Neural crest cell (in vitro differentiated cells): ENCODE measurements at regions not wholly inside any gene's neighbourhood (a gene's known extent, or its start where the extent isn't known, plus 50 kb on each side); places are given as distances from the start of the nearest gene placed in this dataset.

Experiments
- DNase-seq: peaks from one replicate; pipeline ENCODE4 v3.0.0; 2021; ENCODE audit warnings: low read depth, mixed read lengths, low spot score
- H3K27ac Mint-ChIP-seq: one replicate; pipeline ENCODE4 v1.8.0; 2021; ENCODE audit warnings: mild to moderate bottlenecking, mixed read lengths; ENCODE audit not compliant: unreplicated experiment
- H3K27me3 Mint-ChIP-seq: 2 replicates; pipeline ENCODE4 v1.8.0; 2021; ENCODE audit warnings: low read depth, mild to moderate bottlenecking, mixed read lengths
- H3K36me3 Mint-ChIP-seq: 2 replicates; pipeline ENCODE4 v1.8.0; 2021; ENCODE audit warnings: low read depth, mild to moderate bottlenecking, mixed read lengths
- H3K4me1 Mint-ChIP-seq: 2 replicates; pipeline ENCODE4 v1.8.0; 2021; ENCODE audit warnings: mixed read lengths
- H3K4me3 Mint-ChIP-seq: one replicate; pipeline ENCODE4 v1.8.0; 2021; ENCODE audit warnings: mild to moderate bottlenecking, mixed read lengths
- H3K9me3 Mint-ChIP-seq: 2 replicates; pipeline ENCODE4 v1.8.0; 2021; ENCODE audit warnings: mixed read lengths
- TF ChIP-seq, protein P1 (sequence below): fragments of 200-600 bp; sonication (generic); conservative IDR thresholded peaks from 2 replicates; pipeline ENCODE4 v1.5.0; 2021; ENCODE audit warnings: antibody characterized with exemption, mild to moderate bottlenecking

DNA sequence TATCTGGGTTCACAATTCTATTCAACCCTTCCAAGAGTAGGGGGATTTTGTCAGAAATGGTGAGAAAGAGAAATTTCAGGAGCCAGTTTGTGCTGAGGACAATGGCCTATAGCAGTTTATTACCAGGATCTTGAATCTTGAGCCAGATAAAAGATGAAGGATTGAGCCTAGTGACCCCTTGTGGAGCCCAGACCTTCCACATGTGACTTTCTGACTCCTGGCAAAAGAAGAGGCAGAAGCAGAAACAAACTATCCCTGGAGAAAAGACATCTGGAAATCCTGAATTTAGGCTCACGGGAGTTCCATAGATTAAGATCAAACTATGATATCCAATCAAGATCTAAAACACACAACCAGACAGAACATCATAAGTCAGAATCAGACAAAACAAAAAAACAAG, 60.9 kb upstream of the CHRM2 start:
- TF ChIP-seq, protein P1, sequence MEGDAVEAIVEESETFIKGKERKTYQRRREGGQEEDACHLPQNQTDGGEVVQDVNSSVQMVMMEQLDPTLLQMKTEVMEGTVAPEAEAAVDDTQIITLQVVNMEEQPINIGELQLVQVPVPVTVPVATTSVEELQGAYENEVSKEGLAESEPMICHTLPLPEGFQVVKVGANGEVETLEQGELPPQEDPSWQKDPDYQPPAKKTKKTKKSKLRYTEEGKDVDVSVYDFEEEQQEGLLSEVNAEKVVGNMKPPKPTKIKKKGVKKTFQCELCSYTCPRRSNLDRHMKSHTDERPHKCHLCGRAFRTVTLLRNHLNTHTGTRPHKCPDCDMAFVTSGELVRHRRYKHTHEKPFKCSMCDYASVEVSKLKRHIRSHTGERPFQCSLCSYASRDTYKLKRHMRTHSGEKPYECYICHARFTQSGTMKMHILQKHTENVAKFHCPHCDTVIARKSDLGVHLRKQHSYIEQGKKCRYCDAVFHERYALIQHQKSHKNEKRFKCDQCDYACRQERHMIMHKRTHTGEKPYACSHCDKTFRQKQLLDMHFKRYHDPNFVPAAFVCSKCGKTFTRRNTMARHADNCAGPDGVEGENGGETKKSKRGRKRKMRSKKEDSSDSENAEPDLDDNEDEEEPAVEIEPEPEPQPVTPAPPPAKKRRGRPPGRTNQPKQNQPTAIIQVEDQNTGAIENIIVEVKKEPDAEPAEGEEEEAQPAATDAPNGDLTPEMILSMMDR: peak; percentile 15
- H3K27me3 Mint-ChIP-seq: no peaks in the 10 kb centered on the region
- H3K9me3 Mint-ChIP-seq: peaks cover 6% of the 10 kb centered on the region
- no peaks in the 10 kb centered on the region for H3K36me3 Mint-ChIP-seq
- H3K27ac Mint-ChIP-seq: no peak overlapping the region
- DNase-seq: no peak
- no peaks in the 10 kb centered on the region for H3K4me1 Mint-ChIP-seq
- H3K4me3 Mint-ChIP-seq: no peak overlapping the region

DNA sequence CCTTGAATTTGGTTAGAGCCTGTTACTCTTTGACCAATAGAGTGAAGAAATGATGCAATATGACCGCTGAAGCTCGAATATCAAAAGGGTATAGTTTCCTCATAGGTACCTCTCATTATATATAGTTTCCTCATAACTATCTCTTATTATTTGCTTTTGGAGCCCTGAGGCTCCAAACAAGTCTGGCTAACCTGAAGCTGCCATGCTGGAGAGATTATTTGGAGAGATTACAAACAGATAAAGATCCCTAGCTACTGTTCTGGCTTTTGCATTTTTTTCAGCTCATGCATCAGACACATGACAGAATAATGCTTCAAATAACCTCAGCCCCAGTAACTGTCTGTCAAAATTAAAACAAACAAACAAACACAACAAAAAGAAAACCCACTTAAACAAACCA, 65.4 kb upstream of the CHRM2 start:
- Mint-ChIP-seq H3K4me3 (no peak overlapping the region), H3K4me1 (no peaks in the 10 kb centered on the region), H3K27ac (no peak overlapping the region), H3K27me3 (no peaks in the 10 kb centered on the region), H3K9me3 (peaks cover 7% of the 10 kb centered on the region), H3K36me3 (peaks cover 2% of the 10 kb centered on the region)
- TF ChIP-seq, protein P1: no peak
- no peak for DNase-seq

DNA sequence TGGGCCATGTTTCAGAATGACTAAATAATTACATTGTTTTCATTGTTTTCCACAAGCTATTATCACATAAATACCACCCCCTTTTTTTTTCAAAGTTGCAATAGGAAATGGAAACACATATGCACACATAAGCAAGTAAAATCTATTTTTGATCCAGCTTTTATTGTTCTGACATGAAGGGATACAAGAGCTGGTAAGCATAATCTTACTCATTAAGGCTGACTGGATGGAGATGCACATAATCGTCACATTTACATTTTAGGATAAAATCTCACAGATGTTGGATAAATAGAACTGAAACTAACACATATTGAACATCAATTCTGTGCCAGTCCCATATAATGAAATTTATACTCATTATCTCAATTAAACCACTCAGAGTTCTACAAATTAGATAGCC, 84.5 kb upstream of the CHRM2 start:
- no peak overlapping the region for H3K27ac Mint-ChIP-seq
- H3K4me1 Mint-ChIP-seq: no peaks in the 10 kb centered on the region

DNA sequence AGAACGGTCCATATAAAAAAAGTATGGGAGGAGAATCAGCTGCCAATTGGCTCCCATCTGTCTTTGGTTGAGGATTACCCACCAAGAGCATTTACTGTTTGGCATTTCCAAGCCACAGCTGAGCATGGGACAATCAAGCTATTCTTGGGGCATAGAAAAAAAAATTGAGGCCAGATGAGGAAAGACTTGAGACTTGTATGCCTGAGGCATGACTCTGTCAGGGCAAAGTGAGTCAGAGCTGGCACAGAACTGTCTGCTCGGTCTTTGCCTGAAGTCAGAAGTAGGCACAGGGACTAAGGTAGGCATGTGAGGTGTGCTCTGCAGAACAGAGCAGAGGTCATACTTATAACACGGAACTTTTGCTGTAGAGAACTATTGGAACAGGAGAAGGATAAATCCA, 126.5 kb upstream of the CHRM2 start:
- H3K27ac Mint-ChIP-seq: no peak overlapping the region
- DNase-seq: no peak
- H3K4me3 Mint-ChIP-seq: no peak overlapping the region
- TF ChIP-seq, protein P1: no peak
- no peaks in the 10 kb centered on the region for H3K36me3 Mint-ChIP-seq
- H3K9me3 Mint-ChIP-seq: peaks cover 8% of the 10 kb centered on the region
- H3K27me3 Mint-ChIP-seq: peaks cover 5% of the 10 kb centered on the region
- no peaks in the 10 kb centered on the region for H3K4me1 Mint-ChIP-seq

More for the DNA sequence above, 84.5 kb upstream of the CHRM2 start:
- TF ChIP-seq, protein P1: no peak
- no peak for DNase-seq
- H3K4me3 Mint-ChIP-seq: no peak overlapping the region
- H3K36me3 Mint-ChIP-seq: no peaks in the 10 kb centered on the region
- H3K27me3 Mint-ChIP-seq: no peaks in the 10 kb centered on the region
- H3K9me3 Mint-ChIP-seq: peaks cover 8% of the 10 kb centered on the region

DNA sequence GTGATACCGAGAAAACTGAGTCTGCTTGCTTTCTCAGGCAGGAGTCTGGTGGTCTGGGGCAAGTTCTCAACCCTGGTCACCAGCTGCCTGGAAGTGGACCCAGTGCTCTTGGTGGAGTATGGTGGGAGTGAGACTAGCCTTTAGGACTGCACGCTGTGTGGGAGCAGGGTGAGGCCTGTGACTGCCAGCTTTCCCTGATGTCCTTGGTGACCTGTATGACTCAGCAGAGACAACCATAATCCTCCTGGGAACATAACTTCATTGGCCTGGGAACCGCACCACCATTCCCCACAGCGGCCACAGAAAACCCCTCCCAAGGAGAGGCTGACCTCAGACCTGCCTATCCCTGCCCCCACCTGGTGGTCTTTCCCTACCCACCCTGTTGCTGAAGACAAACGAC, 139.5 kb upstream of the CHRM2 start:
- TF ChIP-seq, protein P1: no peak
- Mint-ChIP-seq H3K27me3 (no peaks in the 10 kb centered on the region), H3K4me1 (no peaks in the 10 kb centered on the region), H3K36me3 (peaks cover 11% of the 10 kb centered on the region), H3K27ac (no peak overlapping the region), H3K9me3 (peaks cover 17% of the 10 kb centered on the region), H3K4me3 (no peak overlapping the region)
- no peak for DNase-seq

DNA sequence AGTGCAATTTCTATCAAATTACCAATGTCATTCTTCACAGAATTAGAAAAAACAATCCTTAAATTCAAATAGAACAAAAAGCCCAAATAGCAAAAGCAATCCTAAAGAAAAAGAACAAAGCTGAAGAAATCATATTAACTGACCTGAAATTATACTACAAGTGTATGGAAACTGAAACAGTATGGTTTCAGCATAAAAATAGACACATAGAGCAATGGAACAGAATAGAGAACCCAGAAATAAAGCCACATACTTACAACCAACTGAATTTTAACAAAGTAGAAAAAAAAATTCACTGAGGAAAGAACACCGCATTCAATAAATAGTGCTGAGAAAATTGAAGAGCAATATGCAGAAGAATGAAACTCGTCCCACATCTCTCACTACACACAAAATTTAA, 142.0 kb upstream of the CHRM2 start:
- Mint-ChIP-seq H3K27me3 (no peaks in the 10 kb centered on the region), H3K4me3 (no peak overlapping the region), H3K36me3 (peaks cover 2% of the 10 kb centered on the region), H3K9me3 (peaks cover 6% of the 10 kb centered on the region), H3K4me1 (no peaks in the 10 kb centered on the region), H3K27ac (no peak overlapping the region)
- DNase-seq: no peak
- TF ChIP-seq, protein P1: no peak
